ENCODE measurements at regions not wholly inside any gene's neighbourhood (a gene's known extent, or its start where the extent isn't known, plus 50 kb on each side); places are given as distances from the start of the nearest gene placed in this dataset.

- no peak for TF ChIP-seq POLR2A (IDR thresholded peaks at IDR 0.05)
- TF ChIP-seq, protein P1, sequence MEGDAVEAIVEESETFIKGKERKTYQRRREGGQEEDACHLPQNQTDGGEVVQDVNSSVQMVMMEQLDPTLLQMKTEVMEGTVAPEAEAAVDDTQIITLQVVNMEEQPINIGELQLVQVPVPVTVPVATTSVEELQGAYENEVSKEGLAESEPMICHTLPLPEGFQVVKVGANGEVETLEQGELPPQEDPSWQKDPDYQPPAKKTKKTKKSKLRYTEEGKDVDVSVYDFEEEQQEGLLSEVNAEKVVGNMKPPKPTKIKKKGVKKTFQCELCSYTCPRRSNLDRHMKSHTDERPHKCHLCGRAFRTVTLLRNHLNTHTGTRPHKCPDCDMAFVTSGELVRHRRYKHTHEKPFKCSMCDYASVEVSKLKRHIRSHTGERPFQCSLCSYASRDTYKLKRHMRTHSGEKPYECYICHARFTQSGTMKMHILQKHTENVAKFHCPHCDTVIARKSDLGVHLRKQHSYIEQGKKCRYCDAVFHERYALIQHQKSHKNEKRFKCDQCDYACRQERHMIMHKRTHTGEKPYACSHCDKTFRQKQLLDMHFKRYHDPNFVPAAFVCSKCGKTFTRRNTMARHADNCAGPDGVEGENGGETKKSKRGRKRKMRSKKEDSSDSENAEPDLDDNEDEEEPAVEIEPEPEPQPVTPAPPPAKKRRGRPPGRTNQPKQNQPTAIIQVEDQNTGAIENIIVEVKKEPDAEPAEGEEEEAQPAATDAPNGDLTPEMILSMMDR (IDR thresholded peaks at IDR 0.05), result peak in 1 of 6 experiments; percentile 14
- Histone ChIP-seq H3K27ac (peak overlapping the region in 2 of 4 donors; percentile 6 to 47), H3K4me1 (peaks cover 0 to 11% (median 4%) of the 10 kb centered on the region in 4 donors), H3K27me3 (no peaks in the 10 kb centered on the region), H3K9me3 (no peaks in the 10 kb centered on the region), H3K36me3 (no peaks in the 10 kb centered on the region), H3K4me3 (no peak overlapping the region)
- peak in 2 of 3 donors; percentile 61 to 87 for DNase-seq
Observed at GRCh38 chr6:113642714-113643406, 214.3 kb upstream of the MARCKS start.

DNA sequence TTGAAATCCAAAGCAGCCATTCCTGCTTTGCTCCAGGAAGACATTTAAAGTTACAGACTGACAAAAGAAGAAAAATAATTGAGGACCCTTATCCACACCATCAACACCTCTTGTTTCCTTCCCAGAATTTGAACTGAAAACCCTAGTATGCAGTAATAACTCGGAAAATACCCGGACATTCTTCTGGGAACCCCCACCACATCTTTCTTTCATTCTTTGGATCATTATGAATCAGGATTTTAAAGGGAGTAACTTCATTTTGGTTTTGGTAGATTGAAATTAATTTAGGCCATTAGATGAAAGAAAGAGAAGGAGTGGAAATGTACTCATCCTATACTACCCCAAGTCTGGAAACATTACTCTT lies 213.8 kb upstream of the MARCKS start:
- no peak for DNase-seq
- TF ChIP-seq, protein P1 (IDR thresholded peaks at IDR 0.05), result no peak
- TF ChIP-seq POLR2A (IDR thresholded peaks at IDR 0.05), result no peak
- Histone ChIP-seq H3K4me3 (no peak overlapping the region), H3K9me3 (no peaks in the 10 kb centered on the region), H3K27ac (peak overlapping the region in 2 of 4 donors; percentile 6 to 43), H3K27me3 (no peaks in the 10 kb centered on the region), H3K36me3 (no peaks in the 10 kb centered on the region), H3K4me1 (peaks cover 0 to 11% (median 4%) of the 10 kb centered on the region in 4 donors)

DNA sequence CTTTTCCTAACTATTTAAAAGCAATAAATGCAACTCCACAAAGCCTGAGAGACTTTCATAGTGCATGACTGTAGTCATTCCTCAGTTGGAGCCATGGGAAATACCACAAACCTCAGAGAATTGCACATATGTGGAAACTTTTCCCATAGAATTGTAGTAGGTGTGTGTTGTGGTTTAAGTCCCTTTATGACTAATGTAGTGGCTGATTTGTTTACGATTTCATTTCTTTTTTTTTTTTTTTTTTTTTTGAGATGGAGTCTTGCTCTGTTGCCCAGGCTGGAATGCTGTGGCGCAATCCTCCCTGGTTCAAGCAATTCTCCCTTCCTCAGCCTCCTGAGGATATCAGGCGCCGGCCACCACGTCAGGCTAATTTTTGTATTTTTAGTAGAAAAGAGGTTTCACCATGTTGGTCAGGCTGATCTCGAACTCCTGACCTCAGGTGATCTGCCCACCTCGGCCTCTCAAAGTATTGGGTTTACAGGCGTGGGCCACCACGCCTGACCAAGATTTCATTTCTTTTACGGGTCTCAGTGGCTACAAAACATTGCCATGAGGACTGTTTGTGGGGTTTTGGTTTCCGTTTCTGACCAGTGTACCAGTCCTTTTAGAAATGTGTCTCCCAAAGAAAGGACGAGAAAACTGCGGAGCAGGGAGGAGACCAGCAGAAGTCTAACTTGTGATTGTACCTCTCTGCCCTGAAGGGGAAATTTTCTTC lies 212.1 kb upstream of the MARCKS start:
- Histone ChIP-seq H3K4me1 (peaks cover 0 to 17% (median 4%) of the 10 kb centered on the region in 4 donors), H3K9me3 (no peaks in the 10 kb centered on the region), H3K4me3 (no peak overlapping the region), H3K27ac (peak overlapping the region; percentile 2 to 52 (median 30)), H3K27me3 (no peaks in the 10 kb centered on the region), H3K36me3 (no peaks in the 10 kb centered on the region)
- no peak for DNase-seq
- TF ChIP-seq, protein P1 (IDR thresholded peaks at IDR 0.05), result no peak
- TF ChIP-seq POLR2A (IDR thresholded peaks at IDR 0.05), result no peak

- peaks cover 0 to 17% (median 4%) of the 10 kb centered on the region in 4 donors for H3K4me1 ChIP-seq
- no peaks in the 10 kb centered on the region for H3K27me3 ChIP-seq
- TF ChIP-seq, protein P1 (IDR thresholded peaks at IDR 0.05), result no peak
- TF ChIP-seq POLR2A (IDR thresholded peaks at IDR 0.05), result no peak
- no peaks in the 10 kb centered on the region for H3K36me3 ChIP-seq
- peak in 2 of 3 donors; percentile 56 to 66 for DNase-seq
- H3K4me3 ChIP-seq, result no peak overlapping the region
- H3K27ac ChIP-seq, result peak overlapping the region; percentile 2 to 52 (median 30)
- H3K9me3 ChIP-seq, result no peaks in the 10 kb centered on the region
Observed at GRCh38 chr6:113645576-113645970, 211.6 kb upstream of the MARCKS start.

- no peak for DNase-seq
- H3K4me3 ChIP-seq, result no peak overlapping the region
- H3K27me3 ChIP-seq, result no peaks in the 10 kb centered on the region
- H3K4me1 ChIP-seq, result peaks cover 0 to 17% (median 4%) of the 10 kb centered on the region in 4 donors
- no peaks in the 10 kb centered on the region for H3K36me3 ChIP-seq
- peak overlapping the region in 1 of 4 donors; percentile 52 for H3K27ac ChIP-seq
- TF ChIP-seq, protein P1 (IDR thresholded peaks at IDR 0.05), result no peak
- H3K9me3 ChIP-seq, result no peaks in the 10 kb centered on the region
Observed at GRCh38 chr6:113645986-113646385, 211.2 kb upstream of the MARCKS start.
